LNCAP (cell line): ENCODE measurements at regions not wholly inside any gene's neighbourhood (a gene's known extent, or its start where the extent isn't known, plus 50 kb on each side); places are given as distances from the start of the nearest gene placed in this dataset.

ENCODE experiments used
- CTCF ChIP-seq: fragments of 450-650 bp; IDR thresholded peaks from 2 replicates; pipeline ENCODE4 v1.5.1; 2017; ENCODE audit warnings: mild to moderate bottlenecking

- TF ChIP-seq CTCF: no peak
These were observed 58.7 kb upstream of the TMEM106B start for GRCh38 chr7:12152196-12152918.

DNA sequence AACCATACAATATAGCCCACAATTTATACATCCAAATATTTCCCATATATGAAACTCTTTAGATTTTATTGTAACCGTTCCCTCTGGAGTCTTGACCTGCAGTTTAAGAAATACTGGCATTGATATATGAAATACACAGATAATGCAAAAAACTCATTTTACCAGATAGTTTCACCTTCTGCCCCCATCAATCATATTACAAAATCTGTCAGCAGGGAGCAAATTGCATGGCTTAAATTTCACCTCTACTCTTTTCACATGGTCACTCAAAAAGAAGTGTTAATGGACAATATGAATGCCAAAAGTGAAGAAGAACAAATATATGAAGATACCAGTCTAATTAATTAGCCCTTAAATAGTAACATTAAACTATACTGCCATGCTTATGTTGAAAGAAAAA is 57.0 kb upstream of the TMEM106B start:
- TF ChIP-seq CTCF: no peak

- no peak for TF ChIP-seq CTCF
These were observed 53.6 kb upstream of the TMEM106B start for GRCh38 chr7:12157517-12157916.

DNA sequence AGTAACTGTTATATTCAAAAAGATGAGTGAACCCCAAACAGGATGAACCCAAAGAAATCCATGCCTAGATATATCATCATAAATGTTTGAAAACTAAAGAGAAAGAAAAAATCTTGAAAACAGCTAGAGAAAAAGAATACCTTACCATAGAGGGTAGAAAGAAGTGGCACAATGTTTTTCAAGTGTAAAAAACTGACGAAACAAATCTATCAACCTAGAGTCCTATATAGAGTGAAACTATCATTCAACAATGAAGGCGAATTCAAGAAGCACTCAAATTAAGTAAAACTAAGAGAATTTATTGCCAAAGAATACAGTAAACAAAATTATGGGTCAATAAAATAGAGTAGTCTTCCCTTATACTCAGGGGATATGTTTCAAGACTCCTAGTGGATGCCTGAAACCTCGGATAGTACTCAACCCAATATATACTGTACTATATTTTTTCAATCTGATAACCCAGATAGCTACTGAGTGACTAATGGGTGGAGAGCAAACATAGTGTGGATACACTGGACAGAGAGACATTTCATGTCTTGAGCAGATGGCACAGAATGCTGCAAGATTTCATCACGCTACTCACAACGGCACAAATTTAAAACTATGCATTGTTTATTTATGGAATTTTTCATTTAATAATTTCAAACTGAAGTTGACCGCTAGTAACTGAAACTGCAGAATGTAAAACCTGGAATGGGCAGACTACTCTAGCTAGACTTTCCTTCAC is 52.6 kb upstream of the TMEM106B start:
- no peak for TF ChIP-seq CTCF

DNA sequence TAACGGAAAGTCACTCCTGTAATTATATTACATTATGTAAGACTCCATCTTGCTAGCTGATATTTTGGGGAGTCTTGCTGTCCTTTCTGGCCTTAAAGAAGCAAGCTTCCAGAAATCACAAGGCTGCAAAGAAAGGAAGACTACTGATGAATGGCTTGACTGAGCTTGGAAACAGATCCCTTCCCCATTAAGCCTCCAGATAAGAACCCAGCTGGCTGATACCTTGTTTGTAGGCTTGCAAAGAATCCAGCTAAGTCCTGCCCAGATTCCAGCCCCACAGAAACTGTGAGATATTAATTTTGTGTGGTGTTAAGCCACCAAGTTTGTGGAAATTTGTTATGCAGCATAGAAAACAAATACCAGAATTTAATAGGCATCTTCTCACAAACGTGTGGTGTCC is 49.9 kb upstream of the TMEM106B start:
- TF ChIP-seq CTCF: no peak
